ENCODE measurements at regions not wholly inside any gene's neighbourhood (a gene's known extent, or its start where the extent isn't known, plus 50 kb on each side); places are given as distances from the start of the nearest gene placed in this dataset.

DNA sequence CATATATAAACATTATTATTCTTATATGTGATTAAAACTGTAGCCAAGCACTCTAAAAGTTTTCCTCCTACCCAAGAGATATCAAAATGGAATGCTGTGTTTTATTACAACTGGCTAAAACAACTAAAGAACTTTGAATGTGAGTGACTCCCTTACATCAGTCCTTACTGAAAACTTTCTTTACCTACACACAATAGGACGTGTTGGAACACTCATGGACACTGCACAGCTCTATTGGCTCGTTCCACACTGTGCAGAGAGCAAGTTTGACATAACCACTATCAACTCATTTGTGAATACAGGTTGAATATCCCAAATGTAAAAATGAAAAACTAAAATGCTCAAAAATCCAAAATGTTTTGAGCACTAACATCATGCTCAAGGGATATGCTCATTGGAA is 650.6 kb downstream of the SLC4A3 start:
- no peak for TF ChIP-seq POLR2A (IDR thresholded peaks at IDR 0.05)
- TF ChIP-seq, protein P1, sequence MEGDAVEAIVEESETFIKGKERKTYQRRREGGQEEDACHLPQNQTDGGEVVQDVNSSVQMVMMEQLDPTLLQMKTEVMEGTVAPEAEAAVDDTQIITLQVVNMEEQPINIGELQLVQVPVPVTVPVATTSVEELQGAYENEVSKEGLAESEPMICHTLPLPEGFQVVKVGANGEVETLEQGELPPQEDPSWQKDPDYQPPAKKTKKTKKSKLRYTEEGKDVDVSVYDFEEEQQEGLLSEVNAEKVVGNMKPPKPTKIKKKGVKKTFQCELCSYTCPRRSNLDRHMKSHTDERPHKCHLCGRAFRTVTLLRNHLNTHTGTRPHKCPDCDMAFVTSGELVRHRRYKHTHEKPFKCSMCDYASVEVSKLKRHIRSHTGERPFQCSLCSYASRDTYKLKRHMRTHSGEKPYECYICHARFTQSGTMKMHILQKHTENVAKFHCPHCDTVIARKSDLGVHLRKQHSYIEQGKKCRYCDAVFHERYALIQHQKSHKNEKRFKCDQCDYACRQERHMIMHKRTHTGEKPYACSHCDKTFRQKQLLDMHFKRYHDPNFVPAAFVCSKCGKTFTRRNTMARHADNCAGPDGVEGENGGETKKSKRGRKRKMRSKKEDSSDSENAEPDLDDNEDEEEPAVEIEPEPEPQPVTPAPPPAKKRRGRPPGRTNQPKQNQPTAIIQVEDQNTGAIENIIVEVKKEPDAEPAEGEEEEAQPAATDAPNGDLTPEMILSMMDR (IDR thresholded peaks at IDR 0.05): no peak
